ENCODE measurements at regions not wholly inside any gene's neighbourhood (a gene's known extent, or its start where the extent isn't known, plus 50 kb on each side); places are given as distances from the start of the nearest gene placed in this dataset.

DNA sequence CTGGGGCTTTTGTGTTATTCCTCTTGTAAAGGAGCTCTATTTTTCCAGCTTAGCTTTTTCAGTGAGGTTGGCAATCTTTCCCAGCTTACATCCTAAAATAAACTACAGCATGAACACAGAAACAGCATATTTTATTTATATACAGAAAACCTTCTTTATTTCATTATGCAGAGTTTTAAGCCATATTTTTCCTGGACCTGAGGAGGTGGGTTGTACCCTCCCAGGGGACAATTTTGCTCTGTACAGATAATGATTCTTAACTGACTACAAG is 341.2 kb upstream of the TYRP1 start:
- TF ChIP-seq, protein P1, sequence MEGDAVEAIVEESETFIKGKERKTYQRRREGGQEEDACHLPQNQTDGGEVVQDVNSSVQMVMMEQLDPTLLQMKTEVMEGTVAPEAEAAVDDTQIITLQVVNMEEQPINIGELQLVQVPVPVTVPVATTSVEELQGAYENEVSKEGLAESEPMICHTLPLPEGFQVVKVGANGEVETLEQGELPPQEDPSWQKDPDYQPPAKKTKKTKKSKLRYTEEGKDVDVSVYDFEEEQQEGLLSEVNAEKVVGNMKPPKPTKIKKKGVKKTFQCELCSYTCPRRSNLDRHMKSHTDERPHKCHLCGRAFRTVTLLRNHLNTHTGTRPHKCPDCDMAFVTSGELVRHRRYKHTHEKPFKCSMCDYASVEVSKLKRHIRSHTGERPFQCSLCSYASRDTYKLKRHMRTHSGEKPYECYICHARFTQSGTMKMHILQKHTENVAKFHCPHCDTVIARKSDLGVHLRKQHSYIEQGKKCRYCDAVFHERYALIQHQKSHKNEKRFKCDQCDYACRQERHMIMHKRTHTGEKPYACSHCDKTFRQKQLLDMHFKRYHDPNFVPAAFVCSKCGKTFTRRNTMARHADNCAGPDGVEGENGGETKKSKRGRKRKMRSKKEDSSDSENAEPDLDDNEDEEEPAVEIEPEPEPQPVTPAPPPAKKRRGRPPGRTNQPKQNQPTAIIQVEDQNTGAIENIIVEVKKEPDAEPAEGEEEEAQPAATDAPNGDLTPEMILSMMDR (conservative IDR thresholded peaks at IDR 0.05): no peak
- TF ChIP-seq EZH2 (IDR thresholded peaks at IDR 0.05; ENCODE audit: low read depth): no peak

Measured in PC-9 (cell line).